HG02759 (cell line): ENCODE measurements at regions not wholly inside any gene's neighbourhood (a gene's known extent, or its start where the extent isn't known, plus 50 kb on each side); places are given as distances from the start of the nearest gene placed in this dataset.

ENCODE experiments used
- ATAC-seq: cut with Tn5 transposase; IDR thresholded peaks from one replicate; pipeline ENCODE4 v1.9.1; 2021; ENCODE audit warnings: mild to moderate bottlenecking, moderate library complexity; ENCODE audit not compliant: unreplicated experiment

DNA sequence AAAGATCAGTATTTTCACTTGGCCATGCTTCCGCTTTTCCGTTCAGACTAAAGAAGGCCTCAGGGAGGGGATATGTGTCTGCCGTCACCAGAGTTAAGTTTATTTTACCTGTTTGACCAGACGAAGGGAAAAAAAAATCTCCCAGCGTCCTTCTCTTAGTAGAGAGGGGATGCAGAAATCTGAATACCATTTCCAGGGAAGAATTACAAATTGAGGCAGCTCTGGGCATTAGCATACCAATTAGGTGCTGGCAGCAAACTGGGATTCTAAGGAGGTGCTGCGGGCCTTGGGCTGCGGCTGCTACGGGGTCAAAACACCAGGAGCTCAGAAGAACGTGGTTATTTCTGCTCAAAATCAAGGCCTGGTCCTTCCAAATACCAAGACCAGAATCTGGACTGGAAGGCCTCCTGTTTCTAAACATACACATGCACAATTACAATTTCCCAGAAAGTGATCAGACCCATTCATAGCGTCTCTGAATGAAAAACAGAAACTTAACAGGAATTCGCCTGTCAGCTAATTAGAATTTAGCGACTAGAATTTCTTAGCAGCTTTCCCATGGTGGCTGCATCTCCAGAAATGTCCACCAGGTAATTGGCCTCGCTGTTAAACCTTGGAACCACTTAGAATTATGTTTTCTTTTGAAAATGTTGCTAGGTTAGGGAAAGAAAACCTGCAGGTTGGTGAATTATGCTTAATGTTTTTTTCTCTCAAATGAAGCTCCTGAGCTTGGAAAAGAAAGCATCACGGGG is 617.0 kb downstream of the VRK1 start:
- ATAC-seq, result no peak

DNA sequence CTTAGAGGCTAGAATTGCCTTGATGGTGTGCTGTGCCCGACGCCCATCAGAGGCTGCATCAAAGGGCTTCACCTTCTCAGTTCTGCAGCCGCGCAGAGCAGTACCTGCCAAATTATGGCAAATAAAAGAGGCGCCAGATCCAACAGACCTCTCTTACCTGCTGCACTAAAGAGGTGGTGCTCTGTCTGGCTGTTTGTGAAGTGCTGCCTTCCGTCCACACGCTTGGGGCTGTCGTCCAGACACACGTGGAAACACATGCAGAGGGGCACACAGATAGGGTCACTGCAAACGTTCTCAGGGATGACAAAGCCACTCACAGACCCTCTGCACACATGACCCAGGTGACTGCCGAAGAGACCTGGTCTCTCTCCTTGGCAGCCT is 617.5 kb downstream of the VRK1 start:
- ATAC-seq, result no peak

DNA sequence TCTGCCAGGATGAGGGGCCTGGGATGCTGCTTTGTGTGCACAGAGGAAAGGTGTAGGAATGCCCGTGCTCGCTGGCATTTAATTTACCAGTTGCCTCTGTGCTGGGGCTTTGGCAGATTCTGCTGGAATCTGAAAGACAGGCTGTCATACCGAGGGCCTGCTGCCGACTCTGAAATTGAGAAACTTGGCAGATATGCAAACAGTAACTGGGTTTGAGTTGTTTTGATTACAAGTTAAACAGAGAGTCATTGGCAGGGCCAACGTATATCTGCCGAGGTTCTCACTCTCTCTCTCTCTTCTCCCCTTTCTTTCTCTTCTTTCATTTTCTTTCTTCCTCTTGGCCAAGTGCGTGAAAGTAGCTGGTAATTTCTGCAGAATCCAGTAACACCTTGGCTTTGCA is 618.7 kb downstream of the VRK1 start:
- ATAC-seq, result no peak

DNA sequence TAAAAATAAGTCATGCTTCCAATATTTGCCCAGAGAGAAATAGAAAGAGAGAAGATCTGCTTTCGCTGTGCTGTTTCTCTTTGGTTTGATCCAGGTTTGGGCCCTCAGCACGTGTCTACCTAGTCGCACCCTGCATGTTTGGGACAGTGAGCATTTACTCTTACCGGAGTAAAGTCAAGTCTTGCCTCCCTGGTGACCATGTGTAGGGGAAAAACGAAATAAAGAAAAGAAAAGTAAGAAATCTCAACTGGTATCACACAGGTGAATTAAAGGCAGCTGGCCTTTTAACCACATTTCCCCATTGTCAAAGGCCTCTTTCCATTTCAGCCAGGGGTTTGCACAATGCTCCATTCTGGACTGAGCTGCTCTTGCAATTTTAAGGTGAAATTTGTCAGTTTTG is 619.4 kb downstream of the VRK1 start:
- no peak for ATAC-seq

DNA sequence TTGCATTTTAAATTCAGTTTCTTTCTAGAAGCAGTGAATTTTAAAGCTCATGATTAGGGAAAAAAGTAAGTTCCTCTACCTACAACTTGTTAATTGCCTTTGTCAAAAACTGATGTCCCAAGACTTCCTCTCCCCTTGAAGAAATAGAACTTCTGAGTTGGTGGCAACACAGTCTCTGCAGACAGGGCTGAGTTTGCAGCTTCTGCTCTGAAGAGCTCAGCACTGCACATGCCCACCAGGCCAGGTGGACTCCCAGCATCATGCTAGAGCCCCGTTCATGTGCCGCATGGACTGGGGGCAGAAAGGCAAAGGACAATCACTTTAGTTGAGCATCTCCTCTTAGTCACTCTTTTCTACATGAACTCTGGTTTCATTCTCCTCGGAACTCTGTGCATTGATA is 620.1 kb downstream of the VRK1 start:
- no peak for ATAC-seq

DNA sequence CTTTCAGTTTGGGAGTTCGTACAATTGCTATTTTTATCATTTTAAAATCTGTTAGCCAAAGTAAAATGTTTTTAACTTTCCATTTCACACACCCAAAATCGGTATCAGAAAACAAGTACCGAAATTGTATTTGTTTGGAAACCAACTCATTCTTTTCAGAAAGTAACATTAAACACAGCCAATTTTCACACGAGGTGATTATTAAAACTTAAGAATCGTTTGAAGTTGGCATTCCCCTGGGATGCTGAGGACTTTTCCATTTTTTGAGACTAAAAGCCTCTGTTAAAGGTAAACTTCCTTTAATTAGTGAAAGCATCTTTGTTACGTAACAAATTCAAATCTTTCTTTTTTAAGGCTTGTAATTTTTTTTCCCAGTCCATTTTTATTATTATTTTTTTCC is 623.0 kb downstream of the VRK1 start:
- no peak for ATAC-seq

DNA sequence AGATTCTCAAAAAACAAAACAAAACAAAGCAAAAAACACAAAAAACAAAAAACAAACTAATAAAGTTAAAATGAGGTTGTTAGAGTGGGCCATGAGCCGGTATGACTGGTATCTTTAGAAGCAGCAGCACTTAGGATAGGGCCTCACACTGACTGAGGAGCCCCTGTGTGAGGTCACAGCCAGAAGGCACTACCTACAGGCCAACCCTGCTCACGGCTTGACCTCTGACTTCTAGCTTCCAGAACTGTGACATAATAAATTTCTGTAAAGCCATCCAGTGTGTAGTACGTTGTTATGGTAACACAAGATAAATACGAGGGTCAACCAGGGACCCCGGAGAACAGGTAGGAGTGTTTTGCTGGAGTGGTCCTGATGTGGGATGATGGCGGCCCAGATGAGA is 629.6 kb downstream of the VRK1 start:
- no peak for ATAC-seq

DNA sequence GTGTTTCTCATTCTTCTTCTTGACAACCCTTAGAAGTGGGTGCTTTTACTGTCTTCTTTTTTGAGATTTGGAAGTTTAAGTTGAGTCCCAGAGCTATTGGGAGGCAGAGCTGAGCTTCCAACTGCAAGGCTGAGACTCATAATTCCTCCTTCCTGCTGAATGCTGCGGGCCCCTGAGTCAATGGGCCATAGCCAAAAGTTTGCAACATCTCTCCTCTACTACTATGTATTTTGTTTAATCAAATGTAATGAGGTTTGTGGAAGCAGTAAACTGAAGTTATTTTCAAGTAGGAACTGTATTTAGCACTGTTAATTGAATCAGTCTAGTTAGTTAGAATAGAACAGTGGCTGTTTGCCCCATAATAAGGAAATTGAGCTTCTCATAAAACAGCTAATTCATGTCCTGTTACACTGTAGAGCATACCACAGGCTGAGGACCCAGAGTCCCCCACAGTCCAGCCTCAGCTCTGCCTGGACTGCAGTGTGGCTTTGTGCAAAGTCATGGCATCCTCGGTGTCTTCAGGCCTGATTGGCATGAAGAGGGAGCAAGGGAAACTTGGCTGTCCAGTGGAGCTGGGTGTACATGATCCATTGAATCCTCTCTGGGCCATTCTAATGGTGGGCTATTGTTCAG is 631.7 kb downstream of the VRK1 start:
- ATAC-seq, result no peak

DNA sequence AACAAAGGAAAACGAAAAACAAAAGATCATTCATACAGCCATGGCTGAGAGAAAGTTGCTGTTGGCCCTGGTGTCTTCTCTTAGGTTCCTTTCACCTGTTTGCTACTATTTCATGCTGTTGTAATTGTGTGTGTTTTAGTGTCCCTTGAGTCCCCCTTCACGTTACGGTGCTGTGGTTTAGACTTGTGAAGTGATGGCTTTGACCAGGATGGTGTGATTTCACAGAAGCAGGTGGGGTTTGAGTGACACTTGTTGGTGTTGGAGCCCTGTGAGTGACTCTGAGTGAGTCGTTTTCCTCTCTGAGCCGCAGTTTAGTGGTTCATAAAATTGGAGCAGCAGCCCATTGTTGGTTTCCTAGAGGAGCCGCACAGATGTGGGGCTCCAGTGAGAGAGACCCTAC is 635.4 kb downstream of the VRK1 start:
- ATAC-seq, result no peak

DNA sequence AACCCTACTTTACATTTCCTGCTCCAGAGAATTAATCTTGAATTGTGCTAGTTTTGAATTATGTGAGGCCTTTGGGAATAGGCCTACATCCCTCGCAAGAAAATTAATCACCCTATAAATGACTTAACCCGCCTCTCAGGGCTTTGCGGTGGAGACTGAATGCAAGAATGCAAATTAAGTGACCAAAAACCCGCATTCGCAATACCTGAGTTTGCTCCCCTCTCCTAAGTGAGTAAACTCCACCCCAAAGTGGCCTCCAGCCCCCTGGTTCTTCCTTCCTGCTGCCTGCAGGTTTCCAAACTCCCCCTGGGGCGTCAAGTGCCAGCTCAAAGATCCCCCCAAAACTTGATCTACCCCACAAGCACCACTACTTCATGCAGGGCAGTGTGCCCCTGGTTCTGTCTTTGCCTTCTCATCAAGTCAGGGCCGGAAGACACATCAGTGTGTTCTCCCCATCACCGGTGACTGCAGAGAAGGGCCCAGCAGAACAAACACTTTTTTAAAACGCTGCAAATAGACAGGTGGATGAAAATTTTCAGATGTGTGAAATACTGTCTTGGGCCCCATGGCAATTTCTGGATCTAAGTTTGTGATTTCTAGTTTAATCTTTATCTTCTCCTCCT is 644.7 kb downstream of the VRK1 start:
- no peak for ATAC-seq

DNA sequence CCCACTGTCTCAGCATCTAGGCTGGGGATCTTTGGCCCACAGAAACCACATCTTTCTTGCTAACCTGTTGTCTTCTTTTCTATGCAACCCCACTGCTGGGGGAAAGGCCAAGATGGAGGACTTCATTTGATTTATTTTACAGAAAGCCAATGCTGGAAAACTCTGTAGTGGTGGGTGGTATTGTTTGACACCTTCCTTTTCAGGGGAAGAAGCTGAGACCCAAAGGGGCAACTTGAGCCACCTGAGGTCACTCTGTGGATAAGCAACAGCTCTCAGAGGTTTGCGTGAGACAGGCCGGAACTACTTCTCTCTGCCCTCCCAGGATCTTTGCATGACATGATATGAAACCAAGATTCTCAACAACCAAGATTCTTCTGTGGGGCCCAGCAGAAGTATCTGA is 645.2 kb downstream of the VRK1 start:
- ATAC-seq, result no peak

DNA sequence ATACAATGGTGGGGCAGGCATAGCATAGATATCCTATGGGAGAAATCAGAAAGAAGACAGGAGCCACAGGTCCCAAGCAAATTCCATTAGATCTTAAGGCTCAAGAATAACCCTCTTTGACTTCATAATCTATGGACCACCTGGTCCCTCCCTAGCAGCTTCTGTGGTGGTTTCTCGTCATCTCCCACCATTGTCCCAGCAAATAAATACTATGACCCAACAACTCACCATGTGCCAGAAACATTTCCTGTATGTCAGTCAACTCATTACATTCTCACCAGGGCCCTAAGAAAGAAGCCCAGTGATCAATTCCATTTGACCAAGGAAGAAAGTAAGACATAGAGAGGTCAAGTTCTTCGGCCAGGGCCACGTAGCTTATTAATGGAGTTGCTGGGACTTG is 646.2 kb downstream of the VRK1 start:
- no peak for ATAC-seq

DNA sequence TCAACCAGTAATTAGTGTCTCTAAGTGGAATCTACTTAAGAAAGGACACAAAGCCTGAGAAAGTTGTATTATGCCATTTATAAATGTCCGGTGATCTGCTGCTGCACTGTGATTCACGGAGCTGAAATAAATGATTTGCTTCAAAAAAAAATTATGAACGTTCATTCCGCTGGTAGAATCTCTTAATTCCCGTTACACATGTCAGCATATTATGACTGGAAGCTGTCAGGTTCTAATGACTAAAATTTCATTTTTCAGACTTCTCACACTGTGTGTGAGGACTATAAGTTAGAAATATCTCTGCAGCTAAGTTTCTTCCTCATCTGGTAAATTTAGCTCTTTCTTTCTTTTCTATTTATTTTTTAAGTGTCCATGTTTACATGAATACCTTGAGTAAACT is 647.1 kb downstream of the VRK1 start:
- ATAC-seq, result no peak

DNA sequence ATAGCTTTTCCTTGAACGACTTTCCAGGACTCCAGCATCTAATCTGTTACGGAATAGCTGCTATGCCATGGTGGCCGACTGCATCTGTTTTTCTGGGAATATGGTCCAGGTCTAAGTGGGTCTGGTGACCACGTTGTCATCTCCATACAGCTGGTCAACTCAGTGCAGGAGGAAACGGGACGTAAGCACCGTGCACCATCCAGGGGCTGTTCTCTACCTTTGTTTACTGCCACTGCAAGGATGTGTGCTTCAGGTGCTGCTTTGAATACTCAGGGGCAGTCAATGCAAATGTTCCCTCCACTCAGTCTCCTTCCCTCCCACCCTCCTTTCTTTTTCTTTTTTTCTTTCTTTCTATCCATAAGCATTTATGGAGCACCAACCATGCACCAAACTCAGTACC is 648.2 kb downstream of the VRK1 start:
- no peak for ATAC-seq

DNA sequence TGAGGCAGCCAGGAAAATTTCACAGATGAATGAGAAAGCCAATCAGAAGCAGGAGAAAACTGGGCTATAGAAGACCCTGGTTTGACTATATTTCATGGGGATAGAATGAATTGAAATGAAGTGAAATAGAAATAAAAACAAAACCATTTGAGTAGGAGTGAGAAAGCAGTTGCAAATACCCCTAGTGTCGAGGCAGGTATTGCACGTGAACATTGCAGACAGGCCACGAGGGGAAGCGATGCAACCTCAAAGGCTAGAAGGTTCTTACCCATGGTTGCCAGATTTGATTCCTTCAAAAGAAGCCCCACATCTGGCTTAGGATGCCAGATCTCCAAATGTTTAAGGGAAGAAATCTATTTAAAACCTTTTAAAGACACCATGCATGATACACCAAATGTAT is 648.9 kb downstream of the VRK1 start:
- no peak for ATAC-seq

DNA sequence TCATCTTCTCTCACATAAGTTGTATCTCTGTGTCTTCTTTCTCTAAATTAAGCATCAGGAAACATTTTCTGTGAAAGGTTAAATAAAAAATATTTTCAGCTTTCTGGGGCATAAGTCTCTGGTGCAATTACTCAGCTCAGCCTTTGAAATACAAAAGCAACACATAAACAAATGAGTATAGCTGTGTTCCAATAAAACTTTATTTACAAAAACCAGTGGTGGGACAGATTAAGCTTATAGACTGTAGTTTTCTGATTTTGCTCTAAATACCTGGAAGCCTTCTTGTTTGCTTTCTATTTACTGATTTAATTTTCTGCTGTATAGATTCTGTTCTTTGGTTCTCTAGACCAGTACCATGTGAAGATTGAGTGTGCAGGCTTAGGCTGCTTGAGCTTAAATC is 655.1 kb downstream of the VRK1 start:
- no peak for ATAC-seq

DNA sequence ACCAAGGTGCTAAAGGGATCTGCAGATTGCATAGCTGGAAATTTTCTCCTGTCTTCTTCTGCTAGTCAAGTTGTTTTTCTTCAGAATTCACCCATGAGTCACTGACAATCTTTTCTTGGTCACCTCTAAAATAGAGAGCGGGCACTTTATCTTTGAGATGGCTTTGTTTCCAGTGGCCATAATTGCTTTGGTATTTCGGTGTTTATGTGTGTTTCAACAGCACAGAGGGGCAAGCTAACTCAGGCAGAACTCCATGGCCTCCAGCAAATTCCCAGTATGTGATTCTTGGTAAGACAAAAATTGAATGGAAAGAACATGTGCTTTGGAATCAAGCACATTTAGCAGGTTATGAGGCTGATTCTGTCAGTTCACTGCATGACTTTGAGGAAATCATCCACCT is 656.8 kb downstream of the VRK1 start:
- ATAC-seq, result no peak

DNA sequence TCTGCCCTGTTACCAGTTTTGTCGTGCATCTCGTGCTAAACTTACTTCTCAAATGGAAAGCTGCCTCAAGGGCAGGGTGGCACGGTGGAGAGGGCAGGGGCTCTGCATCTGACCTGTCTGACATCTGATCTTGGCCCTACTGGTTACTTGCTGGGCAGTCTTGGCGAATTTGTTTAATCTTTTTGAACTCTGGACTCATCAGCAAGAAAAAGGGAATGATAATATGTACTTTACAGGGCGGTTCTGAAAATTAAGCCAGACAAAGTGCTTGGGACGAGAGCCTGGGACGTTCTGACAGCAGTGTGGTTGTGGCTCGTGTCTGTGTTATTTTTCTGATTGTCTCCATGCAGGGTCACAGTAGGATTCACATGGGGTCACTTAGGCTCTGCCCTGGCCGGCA is 659.3 kb downstream of the VRK1 start:
- ATAC-seq, result no peak

DNA sequence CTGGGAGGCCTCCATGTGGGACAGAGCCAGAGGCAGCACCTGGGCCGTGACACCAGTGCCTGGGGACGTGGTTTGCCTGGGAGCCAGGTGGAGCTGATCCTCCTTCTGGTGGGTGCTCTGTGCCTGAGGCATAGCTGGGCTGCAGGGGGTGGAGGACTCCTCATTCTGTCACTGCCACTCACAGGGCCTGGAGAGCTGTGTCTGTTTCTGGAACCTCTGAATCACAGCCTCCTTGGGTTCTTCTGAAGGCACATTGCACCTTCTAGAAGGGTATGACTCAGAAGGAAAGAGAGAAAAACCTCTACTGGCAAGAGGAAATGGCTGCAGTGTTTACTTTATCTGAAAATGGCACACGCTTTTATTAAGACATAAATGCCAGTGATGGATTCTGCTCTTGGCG is 659.8 kb downstream of the VRK1 start:
- no peak for ATAC-seq

DNA sequence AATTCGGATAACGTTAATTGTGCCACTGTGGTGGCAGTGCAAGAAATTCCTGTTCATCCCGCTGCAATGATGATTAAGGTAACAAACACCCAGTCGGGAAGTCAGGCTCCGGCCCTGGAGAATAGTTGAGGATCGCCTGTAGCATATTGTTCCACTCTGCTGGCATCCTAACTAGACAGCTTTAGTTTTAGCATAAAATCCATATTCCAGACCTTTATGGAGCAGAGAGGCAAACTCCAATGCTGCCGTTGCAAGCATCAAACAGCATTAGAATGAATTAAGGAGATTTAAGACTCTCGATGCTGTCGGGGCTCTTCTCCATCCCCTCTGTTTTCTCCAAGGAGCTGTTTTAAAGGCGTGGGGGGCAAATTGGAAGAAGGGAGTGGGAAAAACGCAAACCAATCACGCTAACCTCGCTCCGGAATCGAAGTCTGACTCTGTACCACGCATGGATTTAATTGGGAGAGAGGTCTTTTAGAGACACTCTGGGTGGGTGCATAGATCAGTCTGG is 660.4 kb downstream of the VRK1 start:
- ATAC-seq, result no peak

DNA sequence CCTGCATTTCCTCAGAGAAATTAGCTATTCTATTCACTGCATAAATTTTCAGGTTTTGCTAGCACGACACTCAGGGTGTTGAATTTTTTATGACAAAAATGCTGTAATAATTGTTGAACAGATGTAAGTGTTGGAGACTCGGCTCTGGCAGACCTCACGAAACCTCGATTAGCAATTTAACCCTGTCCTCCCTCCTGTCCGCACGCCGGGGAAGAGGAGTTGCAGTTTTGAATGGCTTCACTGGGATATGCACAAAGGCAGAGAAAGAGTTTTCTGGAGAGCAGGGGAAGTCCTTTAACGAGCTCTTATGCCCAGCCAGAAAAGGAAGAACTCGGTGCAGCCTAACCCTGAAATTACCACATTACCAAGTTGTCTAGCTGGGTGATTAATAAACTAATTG is 661.1 kb downstream of the VRK1 start:
- ATAC-seq, result no peak
